ENCODE measurements at regions not wholly inside any gene's neighbourhood (a gene's known extent, or its start where the extent isn't known, plus 50 kb on each side); places are given as distances from the start of the nearest gene placed in this dataset.

- TF ChIP-seq CTCF (conservative IDR thresholded peaks at IDR 0.05; ENCODE audit: low read depth, low read length) (no peak), EZH2 (IDR thresholded peaks at IDR 0.05; ENCODE audit: borderline replicate concordance, low read depth, low read length, poor library complexity, severe bottlenecking) (no peak)
Measured at GRCh38 chr13:59490651-59491050, 673.1 kb downstream of the DIAPH3 start.

Data from A673 (cell line).